GM19328 (cell line): ENCODE measurements at regions not wholly inside any gene's neighbourhood (a gene's known extent, or its start where the extent isn't known, plus 50 kb on each side); places are given as distances from the start of the nearest gene placed in this dataset.

Experiments used
- ATAC-seq: cut with Tn5 transposase; IDR thresholded peaks from one replicate; pipeline ENCODE4 v1.9.1; 2021; ENCODE audit warnings: mild to moderate bottlenecking, moderate library complexity; ENCODE audit not compliant: unreplicated experiment

- no peak for ATAC-seq
Measured at GRCh38 chr2:235384624-235385023, 109.2 kb upstream of the AGAP1 start.

GRCh38 chr2:235389626-235390025, 104.2 kb upstream of the AGAP1 start:
- ATAC-seq: no peak

- no peak for ATAC-seq
Measured at GRCh38 chr2:235390108-235390815, 103.6 kb upstream of the AGAP1 start.

GRCh38 chr2:235390816-235391194, 103.0 kb upstream of the AGAP1 start:
- ATAC-seq: no peak

GRCh38 chr2:235391921-235392615, 101.8 kb upstream of the AGAP1 start:
- no peak for ATAC-seq

GRCh38 chr2:235394278-235394828, 99.5 kb upstream of the AGAP1 start:
- ATAC-seq: no peak

- no peak for ATAC-seq
Measured at GRCh38 chr2:235396071-235396846, 97.6 kb upstream of the AGAP1 start.

GRCh38 chr2:235398321-235398720, 95.5 kb upstream of the AGAP1 start:
- ATAC-seq: no peak

- ATAC-seq: no peak
Measured at GRCh38 chr2:235399895-235400294, 93.9 kb upstream of the AGAP1 start.

- no peak for ATAC-seq
Measured at GRCh38 chr2:235402422-235402821, 91.4 kb upstream of the AGAP1 start.

- ATAC-seq: no peak
Measured at GRCh38 chr2:235405612-235406361, 88.1 kb upstream of the AGAP1 start.

- ATAC-seq: no peak
Measured at GRCh38 chr2:235406430-235406829, 87.4 kb upstream of the AGAP1 start.

GRCh38 chr2:235411905-235412485, 81.8 kb upstream of the AGAP1 start:
- no peak for ATAC-seq

- ATAC-seq: no peak
Measured at GRCh38 chr2:235413064-235413463, 80.8 kb upstream of the AGAP1 start.

GRCh38 chr2:235414422-235414821, 79.4 kb upstream of the AGAP1 start:
- no peak for ATAC-seq

- ATAC-seq: no peak
Measured at GRCh38 chr2:235416858-235417499, 76.9 kb upstream of the AGAP1 start.

- ATAC-seq: no peak
Measured at GRCh38 chr2:235418918-235419317, 74.9 kb upstream of the AGAP1 start.

GRCh38 chr2:235419996-235420395, 73.8 kb upstream of the AGAP1 start:
- ATAC-seq: no peak

- ATAC-seq: no peak
Measured at GRCh38 chr2:235421618-235422017, 72.2 kb upstream of the AGAP1 start.
